ENCODE measurements at regions not wholly inside any gene's neighbourhood (a gene's known extent, or its start where the extent isn't known, plus 50 kb on each side); places are given as distances from the start of the nearest gene placed in this dataset.

GRCh38 chr3:147866561-147866960 lies 457.4 kb downstream of the ZIC1 start:
- TF ChIP-seq CTCF (conservative IDR thresholded peaks at IDR 0.05; ENCODE audit: low read depth in 2 of 2) (no peak), ZNF114 (CRISPR knock-in tag; IDR thresholded peaks at IDR 0.05) (no peak), EZH2 (IDR thresholded peaks at IDR 0.05; ENCODE audit: low read depth, unreplicated experiment) (no peak), REST (IDR thresholded peaks at IDR 0.05; ENCODE audit: unreplicated experiment) (no peak), POLR2AphosphoS5 (IDR thresholded peaks at IDR 0.05; ENCODE audit: low read depth) (no peak), ETS1 (IDR thresholded peaks at IDR 0.05) (no peak), EZH2phosphoT487 (IDR thresholded peaks at IDR 0.05; ENCODE audit: unreplicated experiment) (no peak), ZNF331 (CRISPR knock-in tag; IDR thresholded peaks at IDR 0.05; ENCODE audit: low read depth) (no peak), CREB1 (CRISPR knock-in tag; IDR thresholded peaks at IDR 0.05; ENCODE audit: low read depth) (no peak), STAT1 (IDR thresholded peaks at IDR 0.05; ENCODE audit: unreplicated experiment) (no peak), JUNB (IDR thresholded peaks at IDR 0.05; ENCODE audit: unreplicated experiment) (no peak), NANOG (IDR thresholded peaks at IDR 0.05; ENCODE audit: borderline replicate concordance) (no peak), ZNF462 (CRISPR knock-in tag; IDR thresholded peaks at IDR 0.05) (no peak)

All from GM23338 (cell line).